ENCODE measurements at regions not wholly inside any gene's neighbourhood (a gene's known extent, or its start where the extent isn't known, plus 50 kb on each side); places are given as distances from the start of the nearest gene placed in this dataset.

DNA sequence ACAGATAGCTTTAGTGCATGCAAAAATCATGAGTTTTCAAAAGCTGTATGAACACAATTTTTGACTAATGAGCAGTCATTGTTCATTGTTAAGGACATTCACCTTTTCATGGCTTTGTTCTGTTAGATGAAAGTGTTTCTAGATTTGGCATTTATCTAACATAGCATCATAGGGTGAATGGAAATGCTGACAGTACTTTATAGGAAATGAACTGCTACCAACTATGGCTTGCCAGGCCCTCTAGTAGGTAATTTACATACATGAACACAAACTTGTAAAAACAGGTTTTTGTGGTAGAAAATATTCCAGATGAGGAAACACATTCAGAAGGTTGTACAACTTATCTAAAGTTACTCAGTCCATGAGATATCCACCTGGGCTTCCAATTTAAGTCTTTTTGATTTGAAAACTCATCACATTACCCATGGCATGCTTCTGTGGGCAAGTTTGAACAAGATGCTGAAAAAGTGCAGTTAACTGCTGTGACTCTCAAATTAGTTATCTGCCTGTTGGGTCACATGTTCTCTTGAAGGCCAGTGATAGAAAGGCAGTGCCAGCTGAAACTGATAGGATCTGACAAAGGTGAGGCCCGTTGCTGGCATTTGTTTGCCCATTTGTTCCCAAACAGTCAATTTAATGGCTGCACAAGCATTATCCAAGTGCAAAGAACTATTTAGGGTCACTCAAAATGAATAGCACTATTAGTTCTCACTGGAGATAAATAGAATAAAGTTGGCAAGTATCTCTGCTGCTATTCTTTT, 399.1 kb downstream of the MAN2A1 start:
- Histone ChIP-seq H2AFZ (no peak overlapping the region), H3K27ac (no peak overlapping the region), H3K9ac (no peak overlapping the region), H3K9me3 (ENCODE audit: control insufficient read depth, low read length) (no peaks in the 10 kb centered on the region), H3K79me2 (no peaks in the 10 kb centered on the region), H3K4me2 (ENCODE audit: low read length) (no peak overlapping the region), H3K36me3 (ENCODE audit: control insufficient read depth, insufficient read depth, low read length) (no peaks in the 10 kb centered on the region), H3K4me1 (no peaks in the 10 kb centered on the region), H3K27me3 (ENCODE audit: control insufficient read depth, insufficient read depth, low read length) (no peaks in the 10 kb centered on the region), H3K4me3 (ENCODE audit: low read depth, low read length) (no peak overlapping the region)
- TF ChIP-seq, protein P1, sequence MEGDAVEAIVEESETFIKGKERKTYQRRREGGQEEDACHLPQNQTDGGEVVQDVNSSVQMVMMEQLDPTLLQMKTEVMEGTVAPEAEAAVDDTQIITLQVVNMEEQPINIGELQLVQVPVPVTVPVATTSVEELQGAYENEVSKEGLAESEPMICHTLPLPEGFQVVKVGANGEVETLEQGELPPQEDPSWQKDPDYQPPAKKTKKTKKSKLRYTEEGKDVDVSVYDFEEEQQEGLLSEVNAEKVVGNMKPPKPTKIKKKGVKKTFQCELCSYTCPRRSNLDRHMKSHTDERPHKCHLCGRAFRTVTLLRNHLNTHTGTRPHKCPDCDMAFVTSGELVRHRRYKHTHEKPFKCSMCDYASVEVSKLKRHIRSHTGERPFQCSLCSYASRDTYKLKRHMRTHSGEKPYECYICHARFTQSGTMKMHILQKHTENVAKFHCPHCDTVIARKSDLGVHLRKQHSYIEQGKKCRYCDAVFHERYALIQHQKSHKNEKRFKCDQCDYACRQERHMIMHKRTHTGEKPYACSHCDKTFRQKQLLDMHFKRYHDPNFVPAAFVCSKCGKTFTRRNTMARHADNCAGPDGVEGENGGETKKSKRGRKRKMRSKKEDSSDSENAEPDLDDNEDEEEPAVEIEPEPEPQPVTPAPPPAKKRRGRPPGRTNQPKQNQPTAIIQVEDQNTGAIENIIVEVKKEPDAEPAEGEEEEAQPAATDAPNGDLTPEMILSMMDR (IDR thresholded peaks at IDR 0.05) = no peak

DNA sequence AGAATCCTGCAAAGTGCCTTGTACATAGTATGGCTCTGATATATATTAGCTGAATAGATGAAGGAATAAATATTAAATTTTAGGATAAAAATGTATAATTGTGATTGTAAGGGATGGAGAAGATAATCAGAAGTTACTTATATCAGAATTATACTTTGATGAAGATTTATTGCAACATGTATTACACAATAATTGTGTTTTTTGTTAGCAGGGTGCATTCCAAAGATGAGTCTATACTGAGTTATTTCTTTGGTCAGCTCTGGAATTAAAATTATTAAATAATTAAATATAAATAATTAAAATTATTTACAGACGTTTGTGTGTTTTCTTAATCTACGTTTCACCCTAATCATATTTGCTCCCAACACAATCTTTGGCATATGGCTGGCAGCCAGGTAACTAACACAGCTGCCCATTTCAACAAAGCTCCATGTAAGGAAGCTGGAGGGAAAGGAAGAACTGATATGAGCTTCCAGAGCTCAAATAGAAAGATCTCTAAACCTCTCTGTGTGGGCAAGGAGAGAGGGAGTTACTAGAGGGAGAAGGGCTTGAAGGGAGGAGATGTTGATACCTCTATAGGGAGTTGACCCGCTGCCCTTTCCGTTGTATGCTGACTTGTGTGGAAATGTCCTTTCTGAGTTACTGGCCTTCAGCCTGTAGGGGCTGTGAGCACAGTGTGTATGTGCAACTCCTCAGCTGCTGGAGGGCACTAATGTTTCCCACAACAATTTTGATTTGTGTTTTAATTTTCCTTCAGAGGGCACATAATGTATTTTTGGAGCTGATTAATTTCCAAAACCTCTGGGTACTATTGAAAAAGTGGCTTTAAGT, 403.4 kb downstream of the MAN2A1 start:
- H3K4me3 ChIP-seq (ENCODE audit: low read depth, low read length) = no peak overlapping the region
- no peaks in the 10 kb centered on the region for H3K27me3 ChIP-seq (ENCODE audit: control insufficient read depth, insufficient read depth, low read length)
- H3K9me3 ChIP-seq (ENCODE audit: control insufficient read depth, low read length) = no peaks in the 10 kb centered on the region
- H3K4me2 ChIP-seq (ENCODE audit: low read length) = no peak overlapping the region
- H3K36me3 ChIP-seq (ENCODE audit: control insufficient read depth, insufficient read depth, low read length) = no peaks in the 10 kb centered on the region
- no peaks in the 10 kb centered on the region for H3K4me1 ChIP-seq
- TF ChIP-seq, protein P1 (IDR thresholded peaks at IDR 0.05) = no peak
- no peak overlapping the region for H3K9ac ChIP-seq
- H2AFZ ChIP-seq = no peak overlapping the region
- no peak overlapping the region for H3K27ac ChIP-seq
- no peaks in the 10 kb centered on the region for H3K79me2 ChIP-seq

DNA sequence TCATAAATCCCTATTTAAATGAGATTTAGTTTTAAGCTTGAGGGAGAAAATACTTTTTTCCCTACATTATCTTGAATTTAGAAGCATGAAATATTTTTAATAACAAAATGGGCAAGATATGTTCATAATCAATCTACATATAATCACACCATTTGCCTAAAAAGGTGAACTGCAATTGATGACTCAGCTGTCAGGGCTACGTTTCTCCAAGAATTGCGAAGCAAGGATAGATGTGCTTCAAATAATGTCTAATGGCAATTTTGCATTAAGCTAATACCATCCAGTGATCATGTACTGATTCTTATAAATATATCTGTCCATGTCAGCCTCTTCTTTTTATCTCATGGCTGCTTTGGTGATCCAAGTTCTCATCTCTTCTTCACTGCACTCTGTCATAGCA, 404.4 kb downstream of the MAN2A1 start:
- Histone ChIP-seq H3K27me3 (ENCODE audit: control insufficient read depth, insufficient read depth, low read length) (no peaks in the 10 kb centered on the region), H3K4me2 (ENCODE audit: low read length) (no peak overlapping the region), H3K9ac (no peak overlapping the region), H3K4me3 (ENCODE audit: low read depth, low read length) (no peak overlapping the region), H3K36me3 (ENCODE audit: control insufficient read depth, insufficient read depth, low read length) (no peaks in the 10 kb centered on the region), H3K9me3 (ENCODE audit: control insufficient read depth, low read length) (no peaks in the 10 kb centered on the region), H3K79me2 (no peaks in the 10 kb centered on the region), H2AFZ (no peak overlapping the region), H3K27ac (no peak overlapping the region), H3K4me1 (no peaks in the 10 kb centered on the region)
- TF ChIP-seq, protein P1 (IDR thresholded peaks at IDR 0.05) = no peak

DNA sequence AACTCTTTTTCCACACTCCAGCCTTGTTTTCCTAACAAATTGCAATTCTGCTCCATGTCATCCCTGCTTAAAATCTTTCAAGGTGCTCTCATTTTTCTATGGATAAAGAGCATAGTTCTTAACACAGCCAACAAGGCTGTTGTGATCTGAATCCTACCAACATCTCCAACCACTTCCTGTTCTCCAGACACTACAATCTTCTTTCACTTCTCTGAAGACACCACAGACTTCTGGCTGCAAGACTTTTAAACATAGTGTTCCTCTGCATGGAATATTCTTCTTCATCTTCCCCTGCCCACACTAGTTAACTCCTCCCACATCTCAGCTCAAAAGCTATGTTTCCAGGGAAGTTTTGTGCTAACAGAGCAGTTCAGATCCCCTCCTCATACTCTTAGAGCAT, 404.8 kb downstream of the MAN2A1 start:
- Histone ChIP-seq H2AFZ (no peak overlapping the region), H3K4me1 (no peaks in the 10 kb centered on the region), H3K4me2 (ENCODE audit: low read length) (no peak overlapping the region), H3K4me3 (ENCODE audit: low read depth, low read length) (no peak overlapping the region), H3K9me3 (ENCODE audit: control insufficient read depth, low read length) (no peaks in the 10 kb centered on the region), H3K36me3 (ENCODE audit: control insufficient read depth, insufficient read depth, low read length) (no peaks in the 10 kb centered on the region), H3K9ac (no peak overlapping the region), H3K27me3 (ENCODE audit: control insufficient read depth, insufficient read depth, low read length) (no peaks in the 10 kb centered on the region), H3K27ac (no peak overlapping the region), H3K79me2 (no peaks in the 10 kb centered on the region)
- TF ChIP-seq, protein P1 (IDR thresholded peaks at IDR 0.05) = no peak

Data from parathyroid adenoma (tissue), 2 donors.